D721Med (cell line): ENCODE measurements at regions not wholly inside any gene's neighbourhood (a gene's known extent, or its start where the extent isn't known, plus 50 kb on each side); places are given as distances from the start of the nearest gene placed in this dataset.

Experiments
- DNase-seq: peaks from one replicate; pipeline ENCODE4 v3.0.0; 2011; ENCODE audit warnings: low spot score; ENCODE audit not compliant: insufficient read length
- FAIRE-seq: peaks from 2 replicates; lab custom pipeline; 2011; peaks lifted over from hg19 to GRCh38; lab: Jason Lieb, UNC
- CTCF ChIP-seq: IDR thresholded peaks from 2 replicates; pipeline ENCODE4 v1.5.1; 2012; ENCODE audit warnings: mild to moderate bottlenecking, control low read depth; ENCODE audit not compliant: insufficient read depth; ENCODE audit errors: missing control alignments

GRCh38 chr1:229894532-229894931, 172.5 kb upstream of the GALNT2 start:
- FAIRE-seq: no peak
- no peak for DNase-seq
- no peak for TF ChIP-seq CTCF

- FAIRE-seq (no peak), DNase-seq (no peak)
- TF ChIP-seq CTCF: no peak
These were observed 171.4 kb upstream of the GALNT2 start for GRCh38 chr1:229895605-229896004.

GRCh38 chr1:229896306-229896705, 170.7 kb upstream of the GALNT2 start:
- no peak for DNase-seq
- no peak for TF ChIP-seq CTCF
- FAIRE-seq: no peak

- no peak for TF ChIP-seq CTCF
- DNase-seq: no peak
- FAIRE-seq: no peak
These were observed 170.2 kb upstream of the GALNT2 start for GRCh38 chr1:229896861-229897260.

- DNase-seq (no peak), FAIRE-seq (no peak)
- TF ChIP-seq CTCF: no peak
These were observed 169.5 kb upstream of the GALNT2 start for GRCh38 chr1:229897501-229897900.

GRCh38 chr1:229900220-229900619, 166.8 kb upstream of the GALNT2 start:
- no peak for TF ChIP-seq CTCF
- no peak for DNase-seq
- FAIRE-seq: no peak

GRCh38 chr1:229905031-229905545, 161.9 kb upstream of the GALNT2 start:
- FAIRE-seq: peak; percentile 58
- DNase-seq: no peak
- no peak for TF ChIP-seq CTCF
